ENCODE measurements at regions not wholly inside any gene's neighbourhood (a gene's known extent, or its start where the extent isn't known, plus 50 kb on each side); places are given as distances from the start of the nearest gene placed in this dataset.

DNA sequence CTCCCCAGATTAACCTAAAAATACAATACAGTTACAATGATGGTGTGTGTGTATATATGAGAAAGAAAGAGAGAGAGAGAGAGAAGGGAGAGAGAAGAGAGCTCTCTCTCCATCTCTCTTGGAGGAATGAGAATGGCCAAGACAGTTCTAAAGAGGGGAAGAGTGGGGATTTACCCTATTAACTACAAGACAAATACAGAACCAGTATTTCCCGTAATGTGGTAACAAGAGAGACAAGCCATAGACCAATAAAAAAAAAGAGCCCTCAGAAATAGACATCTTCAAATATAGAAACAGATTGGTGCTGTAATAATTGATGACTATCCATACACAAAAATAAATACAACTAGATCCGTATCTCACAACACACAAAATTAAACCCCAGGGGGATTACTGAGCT lies 87.0 kb downstream of the NSMCE3 start:
- TF ChIP-seq, protein P1, sequence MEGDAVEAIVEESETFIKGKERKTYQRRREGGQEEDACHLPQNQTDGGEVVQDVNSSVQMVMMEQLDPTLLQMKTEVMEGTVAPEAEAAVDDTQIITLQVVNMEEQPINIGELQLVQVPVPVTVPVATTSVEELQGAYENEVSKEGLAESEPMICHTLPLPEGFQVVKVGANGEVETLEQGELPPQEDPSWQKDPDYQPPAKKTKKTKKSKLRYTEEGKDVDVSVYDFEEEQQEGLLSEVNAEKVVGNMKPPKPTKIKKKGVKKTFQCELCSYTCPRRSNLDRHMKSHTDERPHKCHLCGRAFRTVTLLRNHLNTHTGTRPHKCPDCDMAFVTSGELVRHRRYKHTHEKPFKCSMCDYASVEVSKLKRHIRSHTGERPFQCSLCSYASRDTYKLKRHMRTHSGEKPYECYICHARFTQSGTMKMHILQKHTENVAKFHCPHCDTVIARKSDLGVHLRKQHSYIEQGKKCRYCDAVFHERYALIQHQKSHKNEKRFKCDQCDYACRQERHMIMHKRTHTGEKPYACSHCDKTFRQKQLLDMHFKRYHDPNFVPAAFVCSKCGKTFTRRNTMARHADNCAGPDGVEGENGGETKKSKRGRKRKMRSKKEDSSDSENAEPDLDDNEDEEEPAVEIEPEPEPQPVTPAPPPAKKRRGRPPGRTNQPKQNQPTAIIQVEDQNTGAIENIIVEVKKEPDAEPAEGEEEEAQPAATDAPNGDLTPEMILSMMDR (IDR thresholded peaks at IDR 0.05) = no peak
- no peak for TF ChIP-seq POLR2AphosphoS5 (IDR thresholded peaks at IDR 0.05)
